ENCODE measurements at regions not wholly inside any gene's neighbourhood (a gene's known extent, or its start where the extent isn't known, plus 50 kb on each side); places are given as distances from the start of the nearest gene placed in this dataset.

DNA sequence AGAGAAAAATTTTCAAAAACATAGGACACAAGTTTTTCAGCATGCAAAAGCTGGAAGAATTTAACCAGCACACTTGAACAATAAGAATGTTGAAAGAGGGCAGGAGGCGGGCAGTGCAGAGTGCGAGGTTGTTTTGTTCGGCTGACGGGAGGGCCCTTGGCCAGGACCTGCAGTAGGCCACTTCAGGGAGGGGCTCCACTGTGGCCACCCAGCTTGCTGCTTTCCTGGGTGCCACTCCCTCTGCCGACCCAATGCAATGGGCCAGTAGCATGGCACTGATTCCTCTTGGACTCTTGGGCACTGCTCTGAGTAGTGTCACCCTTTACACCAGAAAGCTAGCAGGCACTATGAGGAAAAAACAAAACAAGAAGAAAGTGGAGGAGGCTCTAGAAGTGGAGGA is 92.9 kb downstream of the SNRPE start:
- H3K27ac ChIP-seq, result no peak overlapping the region
- TF ChIP-seq POLR2A (IDR thresholded peaks at IDR 0.05), result no peak
- TF ChIP-seq EP300 (IDR thresholded peaks at IDR 0.05), result no peak
- TF ChIP-seq, protein P1, sequence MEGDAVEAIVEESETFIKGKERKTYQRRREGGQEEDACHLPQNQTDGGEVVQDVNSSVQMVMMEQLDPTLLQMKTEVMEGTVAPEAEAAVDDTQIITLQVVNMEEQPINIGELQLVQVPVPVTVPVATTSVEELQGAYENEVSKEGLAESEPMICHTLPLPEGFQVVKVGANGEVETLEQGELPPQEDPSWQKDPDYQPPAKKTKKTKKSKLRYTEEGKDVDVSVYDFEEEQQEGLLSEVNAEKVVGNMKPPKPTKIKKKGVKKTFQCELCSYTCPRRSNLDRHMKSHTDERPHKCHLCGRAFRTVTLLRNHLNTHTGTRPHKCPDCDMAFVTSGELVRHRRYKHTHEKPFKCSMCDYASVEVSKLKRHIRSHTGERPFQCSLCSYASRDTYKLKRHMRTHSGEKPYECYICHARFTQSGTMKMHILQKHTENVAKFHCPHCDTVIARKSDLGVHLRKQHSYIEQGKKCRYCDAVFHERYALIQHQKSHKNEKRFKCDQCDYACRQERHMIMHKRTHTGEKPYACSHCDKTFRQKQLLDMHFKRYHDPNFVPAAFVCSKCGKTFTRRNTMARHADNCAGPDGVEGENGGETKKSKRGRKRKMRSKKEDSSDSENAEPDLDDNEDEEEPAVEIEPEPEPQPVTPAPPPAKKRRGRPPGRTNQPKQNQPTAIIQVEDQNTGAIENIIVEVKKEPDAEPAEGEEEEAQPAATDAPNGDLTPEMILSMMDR (IDR thresholded peaks at IDR 0.05), result no peak
- 86 to 89% methylated on average over 5 of the region's 5 CpGs for WGBS, 2 donors
- no peaks in the 10 kb centered on the region for H3K36me3 ChIP-seq
- DNase-seq (ENCODE audit: low spot score in 2 of 2), result no peak
- H3K4me3 ChIP-seq, result no peak overlapping the region
- H3K27me3 ChIP-seq, result no peaks in the 10 kb centered on the region
- H3K4me1 ChIP-seq, result no peaks in the 10 kb centered on the region
- H3K9me3 ChIP-seq, result peaks cover 0 to 29% (median 0%) of the 10 kb centered on the region in 4 donors

DNA sequence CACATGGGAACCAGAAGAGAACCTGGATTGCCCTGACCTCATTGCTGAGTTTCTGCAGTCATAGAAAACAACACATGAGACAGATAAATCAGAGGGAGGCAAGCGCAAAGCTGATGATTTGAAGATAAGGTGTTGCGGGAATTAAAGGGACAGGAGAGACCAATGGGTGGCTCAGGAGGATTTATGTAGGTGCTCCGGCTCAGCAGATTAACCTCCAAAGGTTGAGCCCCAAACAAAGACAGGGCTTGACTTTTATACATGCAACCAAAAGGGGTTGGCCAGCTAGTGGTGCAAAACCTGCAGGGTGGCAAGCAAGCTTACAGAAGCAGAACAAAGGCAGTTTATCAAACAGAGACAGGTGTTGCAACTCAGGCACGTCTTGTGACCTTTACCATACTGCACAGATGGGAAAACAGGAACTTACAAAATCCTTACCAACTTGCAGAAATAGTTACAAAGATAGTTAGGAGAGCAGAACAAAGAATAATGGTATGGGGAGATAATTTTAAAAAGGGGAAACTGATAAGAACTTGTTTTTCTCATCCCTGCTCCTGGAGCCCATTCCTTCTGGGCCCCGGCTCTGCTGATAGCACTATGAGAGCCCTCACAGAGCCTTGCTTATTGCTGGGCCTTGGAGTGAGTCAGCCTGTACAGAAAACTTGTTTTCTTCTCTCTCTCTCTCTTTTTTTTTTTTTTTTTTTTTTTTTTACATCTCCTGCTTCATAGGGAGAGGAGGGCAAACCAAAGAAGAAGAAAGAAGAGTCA is 93.6 kb downstream of the SNRPE start:
- H3K9me3 ChIP-seq, result peaks cover 0 to 29% (median 0%) of the 10 kb centered on the region in 4 donors
- no peaks in the 10 kb centered on the region for H3K27me3 ChIP-seq
- no peak overlapping the region for H3K4me3 ChIP-seq
- H3K27ac ChIP-seq, result no peak overlapping the region
- no peak for DNase-seq (ENCODE audit: low spot score in 2 of 2)
- H3K36me3 ChIP-seq, result no peaks in the 10 kb centered on the region
- no peaks in the 10 kb centered on the region for H3K4me1 ChIP-seq
- TF ChIP-seq POLR2A (IDR thresholded peaks at IDR 0.05), result no peak
- TF ChIP-seq, protein P1 (IDR thresholded peaks at IDR 0.05), result no peak
- TF ChIP-seq EP300 (IDR thresholded peaks at IDR 0.05), result no peak
- WGBS, 2 donors, result 84 to 89% methylated on average over 5 of the region's 5 CpGs

DNA sequence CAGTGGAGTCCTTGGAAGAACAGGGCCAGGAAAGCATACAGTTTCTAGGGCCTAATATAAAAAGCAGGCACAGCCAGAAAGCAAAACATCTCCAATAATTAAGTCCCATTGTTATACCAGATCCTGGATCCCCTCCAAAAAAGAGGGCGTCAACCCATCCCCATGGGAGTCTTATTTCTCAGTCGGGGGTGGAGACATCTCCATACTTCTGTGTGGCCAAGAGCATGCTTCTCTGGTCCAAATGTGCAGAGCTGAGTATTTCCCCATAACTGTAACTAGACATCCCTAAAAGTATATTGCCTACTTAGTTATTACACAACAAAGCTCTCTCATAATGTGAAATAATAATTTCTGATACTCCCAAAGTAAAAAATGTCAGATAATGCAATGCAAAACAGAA is 104.2 kb upstream of the SOX13 start:
- no peak for DNase-seq (ENCODE audit: low spot score in 2 of 2)
- no peak overlapping the region for H3K4me3 ChIP-seq
- peaks cover 0 to 21% (median 3%) of the 10 kb centered on the region in 4 donors for H3K4me1 ChIP-seq
- H3K27ac ChIP-seq, result no peak overlapping the region
- no peaks in the 10 kb centered on the region for H3K36me3 ChIP-seq
- TF ChIP-seq, protein P1 (IDR thresholded peaks at IDR 0.05), result no peak
- no peak for TF ChIP-seq EP300 (IDR thresholded peaks at IDR 0.05)
- TF ChIP-seq POLR2A (IDR thresholded peaks at IDR 0.05), result no peak
- peaks cover 0 to 17% (median 0%) of the 10 kb centered on the region in 4 donors for H3K9me3 ChIP-seq
- 28 to 32% methylated on average over 2 of the region's 2 CpGs for WGBS, 2 donors
- no peaks in the 10 kb centered on the region for H3K27me3 ChIP-seq

DNA sequence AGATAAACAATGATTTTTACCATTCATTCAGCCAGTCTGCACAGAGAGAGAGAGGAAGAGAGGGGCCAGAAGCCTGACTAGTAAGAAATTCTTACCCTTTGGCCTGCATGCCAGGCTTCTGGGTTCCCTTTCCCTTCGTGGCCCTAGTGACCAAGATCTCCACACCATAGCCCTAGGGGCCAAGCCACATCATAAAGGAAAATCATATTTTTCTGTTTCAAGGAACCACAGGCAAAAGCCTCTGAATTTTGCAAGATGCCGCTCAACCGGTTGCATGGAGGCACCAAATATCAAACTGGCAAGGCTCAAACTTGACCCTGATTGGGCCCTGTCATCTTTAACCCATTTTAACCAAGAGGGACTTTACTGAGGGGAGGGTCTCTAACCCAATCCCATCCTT is 103.1 kb upstream of the SOX13 start:
- Histone ChIP-seq H3K4me3 (no peak overlapping the region), H3K27ac (no peak overlapping the region), H3K9me3 (peaks cover 0 to 22% (median 0%) of the 10 kb centered on the region in 4 donors), H3K27me3 (no peaks in the 10 kb centered on the region), H3K4me1 (peaks cover 0 to 21% (median 3%) of the 10 kb centered on the region in 4 donors), H3K36me3 (no peaks in the 10 kb centered on the region)
- DNase-seq (ENCODE audit: low spot score in 2 of 2), result no peak
- TF ChIP-seq POLR2A (IDR thresholded peaks at IDR 0.05), result no peak
- WGBS, 2 donors, result 81 to 88% methylated on average over 3 of the region's 3 CpGs

DNA sequence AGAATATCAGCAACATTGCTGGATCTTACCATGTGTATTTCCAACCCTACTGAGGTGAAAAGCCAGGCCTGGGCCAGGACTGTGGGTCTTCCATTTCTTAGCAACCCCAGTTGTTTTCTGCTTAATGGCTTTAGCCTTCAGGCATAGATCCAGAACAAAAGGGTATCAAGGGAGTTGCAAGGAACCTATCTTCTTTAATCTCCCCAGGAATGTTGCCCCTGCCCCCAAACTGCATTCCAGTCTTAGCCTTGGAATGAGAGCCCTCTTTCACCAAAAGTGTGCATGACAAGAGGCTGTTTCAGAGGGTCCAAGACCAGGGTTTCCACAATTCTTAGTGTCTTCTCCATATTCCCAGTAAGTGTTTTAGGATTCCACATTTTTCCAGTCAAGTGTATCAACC is 87.9 kb upstream of the SOX13 start:
- H3K4me3 ChIP-seq, result no peak overlapping the region
- no peak for DNase-seq (ENCODE audit: low spot score in 2 of 2)
- H3K9me3 ChIP-seq, result no peaks in the 10 kb centered on the region
- peaks cover 0 to 33% (median 2%) of the 10 kb centered on the region in 4 donors for H3K4me1 ChIP-seq
- no peak overlapping the region for H3K27ac ChIP-seq
- no peaks in the 10 kb centered on the region for H3K36me3 ChIP-seq
- H3K27me3 ChIP-seq, result no peaks in the 10 kb centered on the region
- TF ChIP-seq, protein P1 (IDR thresholded peaks at IDR 0.05), result no peak
- TF ChIP-seq EP300 (IDR thresholded peaks at IDR 0.05), result no peak
- TF ChIP-seq POLR2A (IDR thresholded peaks at IDR 0.05), result no peak

Measured in tibial nerve (tissue), 4 donors.